ENCODE measurements at regions not wholly inside any gene's neighbourhood (a gene's known extent, or its start where the extent isn't known, plus 50 kb on each side); places are given as distances from the start of the nearest gene placed in this dataset.

DNA sequence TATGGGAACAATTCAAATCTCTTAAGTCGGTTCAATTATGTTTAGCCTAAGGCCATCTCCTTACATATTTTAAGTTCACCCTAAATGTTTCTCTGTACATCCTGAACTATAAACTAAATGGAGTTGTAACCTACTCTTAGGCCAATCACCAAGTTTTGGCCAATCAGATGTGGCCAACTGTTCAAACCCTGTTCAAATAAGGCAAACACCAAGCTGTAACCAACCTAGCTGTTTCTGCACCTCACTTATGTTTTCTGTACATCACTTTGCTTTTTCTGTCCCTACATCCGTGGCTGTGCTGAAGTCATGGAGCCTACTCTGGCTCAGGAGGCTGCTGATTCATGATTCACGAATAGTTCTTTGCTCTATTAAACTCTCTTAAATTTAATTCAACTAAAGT is 165.3 kb downstream of the GASK1B start:
- TF ChIP-seq, protein P1, sequence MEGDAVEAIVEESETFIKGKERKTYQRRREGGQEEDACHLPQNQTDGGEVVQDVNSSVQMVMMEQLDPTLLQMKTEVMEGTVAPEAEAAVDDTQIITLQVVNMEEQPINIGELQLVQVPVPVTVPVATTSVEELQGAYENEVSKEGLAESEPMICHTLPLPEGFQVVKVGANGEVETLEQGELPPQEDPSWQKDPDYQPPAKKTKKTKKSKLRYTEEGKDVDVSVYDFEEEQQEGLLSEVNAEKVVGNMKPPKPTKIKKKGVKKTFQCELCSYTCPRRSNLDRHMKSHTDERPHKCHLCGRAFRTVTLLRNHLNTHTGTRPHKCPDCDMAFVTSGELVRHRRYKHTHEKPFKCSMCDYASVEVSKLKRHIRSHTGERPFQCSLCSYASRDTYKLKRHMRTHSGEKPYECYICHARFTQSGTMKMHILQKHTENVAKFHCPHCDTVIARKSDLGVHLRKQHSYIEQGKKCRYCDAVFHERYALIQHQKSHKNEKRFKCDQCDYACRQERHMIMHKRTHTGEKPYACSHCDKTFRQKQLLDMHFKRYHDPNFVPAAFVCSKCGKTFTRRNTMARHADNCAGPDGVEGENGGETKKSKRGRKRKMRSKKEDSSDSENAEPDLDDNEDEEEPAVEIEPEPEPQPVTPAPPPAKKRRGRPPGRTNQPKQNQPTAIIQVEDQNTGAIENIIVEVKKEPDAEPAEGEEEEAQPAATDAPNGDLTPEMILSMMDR (IDR thresholded peaks at IDR 0.05; ENCODE audit: low read depth, low read length, poor library complexity, severe bottlenecking) = no peak
- no peak for TF ChIP-seq EZH2phosphoT487 (IDR thresholded peaks at IDR 0.05; ENCODE audit: borderline replicate concordance, low read length)

Data from DOHH2 (cell line).